Forelimb muscle (tissue), 1 donor: ENCODE measurements at regions not wholly inside any gene's neighbourhood (a gene's known extent, or its start where the extent isn't known, plus 50 kb on each side); places are given as distances from the start of the nearest gene placed in this dataset.

ENCODE experiments used
- DNase-seq: peaks from one replicate; pipeline ENCODE4 v3.0.0-alpha.2; 2013; ENCODE audit warnings: low read depth

DNA sequence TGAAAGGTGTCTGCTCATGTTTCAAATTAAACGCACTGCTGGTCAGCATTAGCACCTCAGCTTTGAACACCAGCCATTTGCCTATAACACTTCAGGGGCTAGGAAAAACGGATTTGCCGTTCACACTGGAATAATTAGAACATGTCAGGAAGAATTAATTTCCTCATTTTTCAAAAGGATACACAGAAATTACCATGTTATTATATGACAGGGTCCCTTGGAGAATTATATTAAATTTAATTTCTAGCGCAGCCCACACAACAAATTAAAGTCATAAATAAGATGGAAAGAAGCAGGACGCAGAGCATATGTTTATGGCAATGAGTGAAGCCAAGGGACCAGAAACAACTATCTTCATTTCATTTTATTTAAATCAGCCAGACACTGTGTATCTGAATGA is 83.8 kb upstream of the SOX6 start:
- DNase-seq = no peak

DNA sequence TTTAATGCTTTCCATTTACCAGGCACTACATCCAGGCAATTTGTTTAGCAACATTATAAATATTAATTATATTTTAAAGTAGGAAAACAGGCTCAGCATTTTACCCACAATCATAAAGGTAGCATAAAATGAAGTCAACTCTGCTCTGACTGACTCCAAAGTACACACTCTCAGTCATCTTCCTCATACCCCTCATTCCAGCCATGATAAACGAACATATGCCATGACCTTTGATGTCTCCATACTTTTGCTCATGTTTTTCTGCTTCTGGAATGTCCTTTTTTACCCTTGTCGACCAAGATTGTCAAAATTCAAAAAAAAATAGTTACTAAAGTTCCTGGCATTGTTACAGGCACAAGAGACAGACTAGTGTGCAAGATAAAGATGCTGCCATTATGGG is 77.7 kb upstream of the SOX6 start:
- DNase-seq = no peak

DNA sequence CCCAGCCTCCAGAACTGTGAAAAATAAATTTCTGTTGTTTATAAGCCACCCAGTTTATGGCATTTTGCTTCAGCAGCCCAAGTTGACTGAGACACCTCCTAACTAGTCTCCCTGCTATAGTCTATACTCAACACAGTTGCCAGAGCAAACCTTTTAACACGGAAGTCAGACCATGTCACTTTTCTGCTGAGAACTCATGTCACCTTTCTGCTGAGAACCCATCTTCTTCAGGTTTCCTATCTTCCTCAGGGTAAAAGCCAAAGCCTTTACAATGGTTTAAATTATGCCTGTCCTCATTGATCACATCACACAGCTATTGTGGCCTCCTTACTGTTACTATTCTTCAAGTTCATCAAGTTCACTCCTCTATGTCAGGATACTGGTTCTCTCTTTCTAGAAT is 74.3 kb upstream of the SOX6 start:
- no peak for DNase-seq

DNA sequence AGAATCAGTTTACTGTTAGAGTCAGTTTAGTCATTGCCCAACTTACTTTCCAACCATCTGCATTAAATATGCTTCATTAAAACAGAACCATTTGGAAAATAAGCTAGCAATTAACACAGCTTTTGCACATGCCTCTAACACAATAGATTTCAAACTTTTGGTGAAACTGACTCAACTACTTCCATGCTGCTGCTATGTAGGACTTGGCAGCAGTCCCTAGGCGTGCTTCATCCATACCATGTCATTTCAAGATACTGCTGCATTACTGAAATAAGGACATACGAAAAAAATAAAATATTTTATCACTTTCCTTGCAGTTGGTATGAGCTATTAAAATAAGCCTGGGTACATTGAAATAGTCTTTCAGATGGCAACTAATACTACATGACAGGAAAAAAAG is 65.5 kb upstream of the SOX6 start:
- DNase-seq = no peak

- no peak for DNase-seq
Observed at GRCh38 chr11:16418428-16419097, 62.2 kb upstream of the SOX6 start.

DNA sequence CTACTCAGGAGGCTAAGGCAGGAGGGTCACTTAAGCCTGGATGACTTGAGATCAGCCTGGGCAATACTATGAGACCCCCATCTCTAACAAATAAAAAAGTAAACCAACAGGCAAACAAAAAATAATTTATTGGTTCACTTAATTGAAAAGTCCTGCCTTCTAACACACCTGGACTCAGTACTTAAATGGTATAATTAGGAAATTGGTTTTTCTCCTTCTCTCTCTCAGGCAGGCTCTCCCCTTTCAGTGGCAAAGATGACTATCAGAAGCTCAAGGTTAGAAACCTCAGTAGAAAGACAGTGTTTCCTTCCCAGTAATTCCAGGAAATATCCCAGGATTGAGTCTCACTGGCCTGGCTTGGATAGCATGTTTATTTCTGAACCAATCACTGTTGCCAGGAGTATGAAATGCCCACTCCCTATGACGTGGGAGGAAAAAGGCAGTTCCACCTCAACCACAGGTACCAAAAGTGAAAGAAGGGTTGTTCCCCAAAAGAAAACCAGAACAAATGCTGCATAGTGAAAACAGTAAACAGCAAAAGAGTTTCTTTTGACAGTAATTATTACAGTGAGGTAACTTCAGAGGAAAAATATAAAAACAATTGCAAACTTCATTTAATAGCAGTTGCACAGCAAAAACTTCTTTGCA is 56.3 kb upstream of the SOX6 start:
- no peak for DNase-seq

- DNase-seq = no peak
Observed at GRCh38 chr11:16410479-16410878, 54.1 kb upstream of the SOX6 start.

GRCh38 chr11:16408619-16409018 is 52.3 kb upstream of the SOX6 start:
- DNase-seq = no peak

DNA sequence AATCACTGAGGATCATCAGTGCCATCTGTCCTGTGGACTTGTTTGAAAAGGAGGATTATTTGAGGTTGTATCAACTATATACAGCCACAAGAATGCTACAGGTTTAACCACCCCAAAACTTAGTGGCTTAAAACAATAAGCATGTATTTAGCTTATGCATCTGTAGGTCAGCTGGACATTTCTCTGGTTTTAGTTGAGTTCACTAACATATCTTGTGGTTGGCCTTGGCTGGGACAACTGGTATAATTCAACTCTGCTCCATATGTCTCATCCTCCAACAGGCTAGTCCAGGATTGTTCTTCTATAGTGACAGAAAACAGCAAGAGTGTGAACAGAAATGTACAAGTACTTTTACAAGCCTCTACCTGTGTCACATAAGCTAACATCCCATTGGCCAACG is 49.9 kb upstream of the SOX6 start:
- DNase-seq = no peak
